ENCODE measurements at regions not wholly inside any gene's neighbourhood (a gene's known extent, or its start where the extent isn't known, plus 50 kb on each side); places are given as distances from the start of the nearest gene placed in this dataset.

DNA sequence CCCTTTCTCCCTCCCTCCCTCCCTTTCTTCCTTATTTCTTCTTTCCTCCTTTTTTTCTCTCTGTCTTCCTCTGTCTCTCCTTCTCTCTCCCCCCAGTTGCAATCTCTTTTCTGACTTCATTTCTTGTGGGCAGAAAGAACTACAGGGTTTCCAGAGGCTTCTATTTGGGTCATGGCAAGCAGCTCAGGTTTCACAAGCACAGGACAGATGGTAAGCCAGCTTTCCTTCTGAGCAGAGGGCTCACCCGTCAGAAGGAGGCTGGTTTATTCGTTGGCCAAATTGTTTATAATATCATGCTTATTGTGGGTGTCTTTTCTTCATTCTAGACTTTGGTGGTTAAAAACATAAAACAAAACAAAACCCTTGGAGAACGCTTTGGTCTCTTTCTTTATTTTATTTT lies 58.9 kb upstream of the CLMP start:
- no peak for DNase-seq

DNA sequence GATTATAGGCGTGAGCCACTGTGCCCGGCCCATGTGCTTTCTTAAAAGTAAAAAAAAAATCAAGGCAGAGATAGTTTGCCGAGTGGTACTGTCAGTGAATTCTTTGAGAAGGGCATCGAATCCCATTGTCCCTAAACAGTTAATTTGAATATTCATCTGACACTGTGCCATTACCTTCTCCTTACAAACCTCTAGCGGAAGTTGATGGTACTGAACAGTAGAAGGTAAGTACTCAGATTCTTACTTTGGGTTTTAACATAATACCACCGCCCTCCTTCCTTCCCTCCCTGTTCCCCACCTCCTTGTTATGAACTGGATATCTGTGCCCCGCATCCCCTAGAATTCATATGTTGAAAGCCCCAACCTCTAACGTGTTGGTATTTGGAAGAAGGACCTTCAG lies 58.2 kb upstream of the CLMP start:
- DNase-seq, result no peak

DNA sequence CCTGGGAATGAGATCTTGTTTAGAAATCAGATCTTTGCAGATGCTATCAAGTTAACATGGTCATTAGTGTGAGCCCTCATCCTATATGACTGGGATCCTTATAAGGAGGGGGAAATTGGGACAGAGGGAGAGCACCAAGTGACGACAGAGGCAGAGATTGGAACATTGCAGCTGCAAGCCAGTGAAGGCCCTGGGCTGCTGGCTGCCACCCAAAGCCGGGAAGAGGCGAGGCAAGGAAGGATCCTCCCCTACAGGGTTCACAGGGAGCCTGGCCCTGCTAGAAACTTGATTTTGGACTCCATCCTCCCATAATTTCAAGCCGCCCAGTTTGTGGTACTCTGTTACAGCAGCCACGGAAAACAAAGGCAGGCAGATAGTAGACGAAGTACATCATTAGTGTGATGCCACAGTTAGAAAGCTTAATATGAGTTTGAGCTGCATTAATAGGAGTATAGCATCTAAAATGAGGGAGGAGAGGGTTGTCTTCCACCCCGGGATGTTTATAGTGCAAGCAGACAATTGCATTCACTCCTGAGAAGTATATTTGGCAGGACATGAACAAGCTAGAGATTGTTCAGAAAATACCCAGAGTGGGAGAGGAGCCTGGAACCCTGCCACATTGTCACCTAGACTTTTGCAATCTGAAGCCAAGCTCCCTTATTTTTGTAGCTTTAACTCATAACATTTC lies 56.8 kb upstream of the CLMP start:
- DNase-seq, result peak; percentile 67

DNA sequence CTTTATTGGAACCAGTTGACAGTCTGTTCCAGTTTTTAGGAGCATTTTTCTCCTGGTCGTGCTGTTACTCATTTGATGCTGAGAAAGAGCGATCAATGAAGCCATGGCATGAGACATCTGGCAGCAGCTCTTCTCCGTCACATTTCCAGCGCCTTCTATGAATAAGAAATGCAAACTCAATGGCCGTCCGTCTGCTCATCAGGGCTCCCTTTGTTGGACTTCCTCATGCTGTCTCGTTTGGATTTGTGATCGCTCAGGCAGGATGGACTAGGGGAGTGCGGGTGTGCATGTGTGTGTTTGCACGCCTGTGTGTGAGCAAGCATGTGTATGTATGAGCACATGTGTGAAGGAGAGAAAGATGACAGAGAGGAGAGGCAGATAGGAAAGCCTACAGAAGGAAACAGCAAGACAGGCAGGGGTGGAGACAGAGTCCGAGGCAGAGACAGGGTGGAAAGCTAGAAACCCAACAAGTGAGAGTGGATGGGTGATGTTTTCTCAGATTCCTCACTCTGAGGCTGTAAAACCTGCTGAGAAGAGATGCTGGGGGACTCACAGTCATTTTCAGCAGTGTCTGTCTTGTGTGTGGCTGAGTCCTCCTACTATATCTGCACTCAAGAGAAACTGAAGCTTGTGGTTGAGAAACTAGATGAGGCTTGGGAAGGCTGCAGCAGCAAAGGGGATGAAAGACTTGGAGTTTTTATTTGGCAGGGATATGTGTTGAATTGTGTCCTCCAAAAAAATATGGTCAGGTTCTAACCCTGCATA lies 56.0 kb upstream of the CLMP start:
- no peak for DNase-seq

DNA sequence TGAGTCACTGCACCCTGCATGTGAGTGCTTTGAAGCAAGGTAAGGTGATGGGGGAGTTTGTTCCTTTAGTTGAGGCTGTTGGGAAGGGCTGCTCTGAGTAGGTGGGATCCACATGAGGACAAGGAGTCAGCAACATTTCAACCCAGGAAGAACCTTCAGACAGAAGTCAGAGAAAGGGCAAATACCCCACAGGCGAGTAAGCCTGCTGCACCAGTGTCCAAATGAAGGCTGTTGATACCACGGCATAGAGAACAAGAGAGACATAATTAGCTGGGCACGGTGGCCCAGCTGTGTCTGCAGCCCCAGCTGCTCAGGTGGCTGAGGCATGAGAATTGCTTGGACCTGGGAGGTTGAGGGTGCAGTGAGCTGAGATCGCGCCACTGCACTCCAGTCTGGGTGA lies 54.3 kb upstream of the CLMP start:
- no peak for DNase-seq

DNA sequence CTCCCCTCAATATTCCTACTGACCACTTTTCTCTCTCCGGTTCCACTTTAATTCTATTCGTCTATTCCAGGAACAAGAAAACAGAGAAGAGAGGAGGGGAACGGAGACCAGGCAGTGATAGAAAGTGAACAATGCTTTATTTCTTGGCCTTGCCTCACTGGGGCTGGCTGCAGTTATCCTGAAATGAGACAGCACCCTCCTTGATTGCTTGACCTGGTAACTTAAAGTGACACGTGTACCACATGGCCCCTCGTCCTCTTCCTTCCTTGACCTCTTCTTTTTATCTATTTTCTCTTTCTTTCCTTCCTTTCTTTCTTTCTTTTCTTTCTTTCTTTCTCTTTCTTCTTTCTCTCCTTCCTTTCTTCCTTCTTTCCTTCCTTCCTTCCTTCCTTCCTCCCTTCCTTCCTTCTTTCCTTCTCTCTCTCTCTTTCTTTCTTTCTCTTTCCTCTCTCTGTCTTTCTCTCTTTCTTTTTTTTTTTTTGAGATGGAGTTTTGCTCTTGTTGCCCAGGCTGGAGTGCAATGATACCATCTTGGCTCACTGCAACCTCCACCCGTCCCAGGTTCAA lies 52.8 kb upstream of the CLMP start:
- DNase-seq, result no peak

DNA sequence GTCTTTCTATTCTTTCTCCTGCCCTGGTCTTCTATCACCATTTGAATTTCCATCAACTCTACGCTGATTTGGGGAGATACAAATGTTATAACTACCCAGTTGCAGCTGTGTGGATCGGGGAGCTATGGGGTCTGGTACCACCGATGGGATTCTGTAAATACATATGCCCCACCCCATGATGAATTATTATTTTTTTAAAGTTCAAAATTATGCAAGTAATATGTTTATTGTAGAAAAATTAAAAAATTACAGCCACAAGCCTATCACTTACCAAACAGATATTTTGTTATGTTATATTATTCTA lies 52.4 kb upstream of the CLMP start:
- DNase-seq, result no peak

DNA sequence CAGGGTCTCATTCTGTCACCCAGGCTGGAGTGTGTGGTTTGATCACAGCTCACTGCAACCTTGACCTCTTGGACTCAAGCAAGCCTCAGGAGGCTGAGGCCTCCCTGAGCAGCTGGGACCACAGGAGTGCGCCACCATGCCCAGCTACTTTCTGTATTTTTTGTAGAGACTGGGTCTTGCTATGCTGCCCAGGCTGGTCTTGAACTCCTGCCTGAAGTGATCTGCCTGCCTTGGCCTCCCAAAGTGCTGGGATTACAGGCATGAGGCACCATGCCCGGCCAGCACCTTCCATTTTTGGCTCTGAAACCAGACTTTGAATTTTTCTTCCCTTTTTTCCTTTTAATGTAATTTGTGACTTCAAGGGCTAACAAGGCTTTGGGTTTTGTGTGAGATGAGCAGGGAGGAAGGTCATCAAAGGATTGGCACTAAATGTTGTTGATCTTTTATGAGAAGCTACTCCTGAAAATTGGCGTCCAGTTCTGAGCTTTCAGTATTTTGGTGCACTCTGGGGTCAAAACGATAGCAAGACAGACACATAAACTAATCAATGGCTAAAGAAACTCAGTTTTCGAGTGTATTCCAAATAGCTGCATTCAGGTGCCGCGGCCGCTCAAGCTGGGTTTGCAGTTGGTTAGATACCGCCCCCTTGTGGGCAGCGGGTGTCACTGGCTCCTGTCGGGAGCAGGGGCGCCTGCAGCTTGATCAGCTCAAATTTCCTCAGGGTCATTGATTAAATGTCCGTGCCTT lies 51.9 kb upstream of the CLMP start:
- DNase-seq, result peak; percentile 87

DNA sequence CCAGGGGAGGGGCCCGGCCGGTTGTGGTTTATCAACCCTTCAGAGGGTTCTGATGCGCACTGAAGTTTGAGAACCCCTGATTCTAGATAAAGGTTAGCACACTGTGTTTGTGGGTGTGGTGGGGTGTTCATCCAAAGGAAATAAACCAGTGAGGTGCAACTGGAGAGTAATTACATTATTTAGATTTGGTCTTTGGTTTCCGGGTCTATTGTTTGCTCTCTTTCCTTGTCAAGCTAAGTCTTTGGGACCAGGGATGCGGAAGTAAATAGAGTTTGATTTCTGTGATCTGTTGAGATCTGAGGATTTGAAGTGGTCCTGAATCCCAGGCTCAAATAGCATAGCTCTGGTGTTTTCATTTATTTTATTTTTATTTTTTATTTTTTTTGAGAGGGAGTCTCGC lies 50.5 kb upstream of the CLMP start:
- no peak for DNase-seq

Data from left hindlimb (tissue), 1 donor.